ENCODE measurements at regions not wholly inside any gene's neighbourhood (a gene's known extent, or its start where the extent isn't known, plus 50 kb on each side); places are given as distances from the start of the nearest gene placed in this dataset.

DNA sequence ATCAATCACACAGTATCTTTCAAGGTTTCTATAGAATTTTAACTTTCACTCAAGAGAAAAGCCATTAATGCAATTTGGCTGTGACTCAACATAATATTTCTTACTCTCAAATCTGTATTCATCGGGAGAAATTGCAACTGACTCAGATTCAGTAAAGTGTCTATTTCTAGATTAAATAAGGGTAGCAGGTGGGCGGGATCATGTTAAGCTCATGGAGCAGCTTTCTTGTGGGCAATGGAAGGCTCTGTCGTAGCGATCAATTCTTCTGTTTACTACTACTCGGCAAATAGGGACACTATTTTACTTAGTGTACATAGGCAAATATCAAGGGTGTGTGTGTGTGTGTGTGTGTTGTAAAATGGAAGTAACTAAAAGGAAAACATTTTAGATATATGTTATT, 423.6 kb upstream of the NEGR1 start:
- TF ChIP-seq, protein P1, sequence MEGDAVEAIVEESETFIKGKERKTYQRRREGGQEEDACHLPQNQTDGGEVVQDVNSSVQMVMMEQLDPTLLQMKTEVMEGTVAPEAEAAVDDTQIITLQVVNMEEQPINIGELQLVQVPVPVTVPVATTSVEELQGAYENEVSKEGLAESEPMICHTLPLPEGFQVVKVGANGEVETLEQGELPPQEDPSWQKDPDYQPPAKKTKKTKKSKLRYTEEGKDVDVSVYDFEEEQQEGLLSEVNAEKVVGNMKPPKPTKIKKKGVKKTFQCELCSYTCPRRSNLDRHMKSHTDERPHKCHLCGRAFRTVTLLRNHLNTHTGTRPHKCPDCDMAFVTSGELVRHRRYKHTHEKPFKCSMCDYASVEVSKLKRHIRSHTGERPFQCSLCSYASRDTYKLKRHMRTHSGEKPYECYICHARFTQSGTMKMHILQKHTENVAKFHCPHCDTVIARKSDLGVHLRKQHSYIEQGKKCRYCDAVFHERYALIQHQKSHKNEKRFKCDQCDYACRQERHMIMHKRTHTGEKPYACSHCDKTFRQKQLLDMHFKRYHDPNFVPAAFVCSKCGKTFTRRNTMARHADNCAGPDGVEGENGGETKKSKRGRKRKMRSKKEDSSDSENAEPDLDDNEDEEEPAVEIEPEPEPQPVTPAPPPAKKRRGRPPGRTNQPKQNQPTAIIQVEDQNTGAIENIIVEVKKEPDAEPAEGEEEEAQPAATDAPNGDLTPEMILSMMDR (IDR thresholded peaks at IDR 0.05; ENCODE audit: insufficient read depth, low read depth, low read length) = no peak
- DNase-seq (ENCODE audit: low read depth) = no peak
- H3K4me3 ChIP-seq (ENCODE audit: low read depth, low read length) = no peak overlapping the region

DNA sequence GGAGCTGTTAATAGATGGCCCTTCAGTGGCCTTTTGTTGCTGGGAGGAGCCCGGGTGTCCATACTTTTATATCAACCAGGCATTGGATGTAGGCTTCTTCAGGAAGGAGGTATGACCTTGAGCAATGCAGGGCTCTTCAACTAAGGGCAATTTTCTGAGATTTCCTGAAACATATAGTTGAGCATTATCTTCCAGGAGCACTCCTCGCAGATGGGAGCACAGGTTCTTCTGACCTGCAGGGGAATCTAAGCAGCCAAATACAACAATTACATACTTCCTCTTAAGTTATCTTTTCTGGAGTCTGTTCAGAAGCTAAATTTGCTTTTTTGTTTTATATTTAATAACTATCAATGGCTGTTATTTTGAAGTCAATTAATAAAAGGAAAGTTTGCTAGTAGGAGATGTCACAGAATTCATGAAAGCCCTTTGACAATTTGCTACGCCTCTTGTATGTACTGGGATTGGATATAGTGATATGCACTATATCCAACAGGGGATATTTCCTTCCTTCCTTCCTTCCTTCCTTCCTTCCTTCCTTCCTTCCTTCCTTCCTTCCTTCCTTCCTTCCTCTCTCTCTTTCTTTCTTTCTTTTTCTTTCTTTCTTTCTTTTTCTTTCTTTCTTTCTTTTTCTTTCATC, 422.6 kb upstream of the NEGR1 start:
- TF ChIP-seq, protein P1 (IDR thresholded peaks at IDR 0.05; ENCODE audit: insufficient read depth, low read depth, low read length) = no peak
- DNase-seq (ENCODE audit: low read depth) = no peak
- H3K4me3 ChIP-seq (ENCODE audit: low read depth, low read length) = no peak overlapping the region

DNA sequence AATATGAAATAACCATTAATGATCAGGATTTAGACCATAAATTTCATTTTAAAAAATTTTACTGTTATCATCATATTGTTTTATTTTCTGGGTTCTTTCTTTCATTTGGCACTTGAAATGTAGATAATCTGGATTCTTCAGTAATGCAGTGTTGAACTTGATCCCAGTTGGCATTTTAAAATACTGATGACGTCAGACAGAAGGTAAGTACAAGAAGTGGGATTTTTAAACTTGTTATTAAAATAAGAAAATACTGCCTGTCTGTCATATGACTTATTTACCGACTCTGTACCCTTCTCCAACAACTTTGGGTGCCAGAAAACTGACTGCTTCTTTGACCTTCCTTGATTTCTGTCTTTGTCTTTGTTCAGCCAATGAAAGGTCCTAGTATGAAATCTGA, 415.1 kb upstream of the NEGR1 start:
- DNase-seq (ENCODE audit: low read depth) = no peak
- H3K4me3 ChIP-seq (ENCODE audit: low read depth, low read length) = no peak overlapping the region
- TF ChIP-seq, protein P1 (IDR thresholded peaks at IDR 0.05; ENCODE audit: insufficient read depth, low read depth, low read length) = no peak

DNA sequence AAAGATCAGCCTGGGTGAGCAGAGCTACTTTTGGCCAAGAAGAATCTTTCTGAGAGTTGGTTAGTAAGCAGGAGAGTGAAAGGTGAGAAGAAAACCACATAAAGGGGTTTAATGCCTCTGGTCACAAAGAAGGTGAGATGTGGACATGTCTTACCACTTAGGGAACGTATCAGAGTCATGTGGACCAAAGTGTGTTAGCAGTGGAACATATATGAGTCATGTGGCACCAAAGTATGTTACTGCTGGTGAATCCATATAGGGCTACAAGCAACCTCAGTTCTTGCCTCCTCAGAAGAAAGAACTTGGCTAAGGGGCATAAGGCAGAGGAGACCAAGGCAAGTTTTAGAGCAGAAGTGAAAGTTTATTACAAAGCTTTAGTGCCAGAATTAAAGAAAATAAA, 411.6 kb upstream of the NEGR1 start:
- TF ChIP-seq, protein P1 (IDR thresholded peaks at IDR 0.05; ENCODE audit: insufficient read depth, low read depth, low read length) = no peak
- H3K4me3 ChIP-seq (ENCODE audit: low read depth, low read length) = no peak overlapping the region
- DNase-seq (ENCODE audit: low read depth) = no peak

DNA sequence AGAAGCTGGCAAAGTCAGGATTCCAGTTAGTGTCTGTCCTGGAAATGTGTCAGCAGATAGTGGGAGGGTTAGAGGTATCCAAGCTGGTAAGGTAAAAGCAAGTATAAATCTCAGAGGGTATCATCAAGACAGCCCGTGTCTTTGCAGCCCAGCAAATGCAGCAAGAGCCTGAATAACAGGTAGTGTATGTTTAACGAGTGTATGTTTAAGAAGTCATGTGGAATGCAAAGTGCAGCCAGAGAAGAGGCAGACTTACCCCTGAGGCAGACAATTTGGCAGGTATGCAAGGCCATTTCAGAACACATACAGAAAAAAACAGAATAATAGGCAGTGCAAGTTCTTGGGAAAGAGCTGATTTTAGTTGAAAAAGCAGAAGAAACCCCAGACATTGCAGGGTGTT, 411.0 kb upstream of the NEGR1 start:
- no peak for DNase-seq (ENCODE audit: low read depth)
- TF ChIP-seq, protein P1 (IDR thresholded peaks at IDR 0.05; ENCODE audit: insufficient read depth, low read depth, low read length) = no peak
- H3K4me3 ChIP-seq (ENCODE audit: low read depth, low read length) = no peak overlapping the region

DNA sequence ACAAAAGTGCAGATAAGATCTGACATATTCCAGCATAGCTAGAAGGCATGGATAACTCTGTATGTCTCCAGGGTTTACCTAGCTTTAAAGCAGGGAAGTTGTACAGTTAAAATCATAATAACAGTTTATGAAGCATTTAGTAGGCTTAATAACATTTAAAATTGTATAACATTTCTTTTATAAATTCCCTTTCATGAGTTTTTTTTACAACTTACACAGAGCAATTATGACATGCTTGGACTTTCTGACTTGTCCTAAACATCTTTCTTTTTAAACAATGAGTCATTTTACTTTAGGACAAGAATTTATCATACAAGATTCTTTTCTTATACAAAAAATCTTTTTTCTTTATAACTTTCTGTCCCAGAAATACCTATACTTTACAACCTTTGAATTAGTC, 408.5 kb upstream of the NEGR1 start:
- no peak for DNase-seq (ENCODE audit: low read depth)
- no peak overlapping the region for H3K4me3 ChIP-seq (ENCODE audit: low read depth, low read length)
- TF ChIP-seq, protein P1 (IDR thresholded peaks at IDR 0.05; ENCODE audit: insufficient read depth, low read depth, low read length) = no peak

DNA sequence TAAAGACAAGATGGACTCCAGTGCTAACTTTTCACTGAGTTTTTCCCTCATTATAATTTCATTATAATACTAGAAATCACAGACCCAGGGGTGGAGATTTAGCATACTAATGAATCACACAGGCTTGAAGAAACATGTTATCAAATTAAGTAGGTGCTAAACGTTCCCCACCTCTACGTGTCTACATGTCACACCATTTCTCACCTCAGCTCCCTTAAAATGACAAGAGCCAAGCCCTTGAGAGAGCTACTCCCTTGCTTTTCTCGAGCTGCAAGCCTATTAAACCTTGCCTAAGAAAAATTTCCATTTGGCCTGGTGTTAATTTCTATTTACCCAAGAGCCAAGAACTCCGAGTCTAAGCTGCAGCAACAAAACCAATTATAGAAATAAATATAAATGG, 396.3 kb upstream of the NEGR1 start:
- DNase-seq (ENCODE audit: low read depth) = no peak
- TF ChIP-seq, protein P1 (IDR thresholded peaks at IDR 0.05; ENCODE audit: insufficient read depth, low read depth, low read length) = no peak
- no peak overlapping the region for H3K4me3 ChIP-seq (ENCODE audit: low read depth, low read length)
